HUES64 (cell line): ENCODE measurements at regions not wholly inside any gene's neighbourhood (a gene's known extent, or its start where the extent isn't known, plus 50 kb on each side); places are given as distances from the start of the nearest gene placed in this dataset.

ENCODE experiments used
- H3K27ac ChIP-seq: 2 replicates; pipeline ENCODE4 v1.7.0; 2013; ENCODE audit warnings: low read depth, low read length, inconsistent platforms
- H3K27me3 ChIP-seq: 2 replicates; pipeline ENCODE4 v1.6.1; 2013; ENCODE audit warnings: mild to moderate bottlenecking, low read length; ENCODE audit not compliant: insufficient read depth
- H3K36me3 ChIP-seq: 2 replicates; pipeline ENCODE4 v1.6.1; 2013; ENCODE audit warnings: mild to moderate bottlenecking, low read length; ENCODE audit not compliant: insufficient read depth
- H3K4me1 ChIP-seq: 2 replicates; pipeline ENCODE4 v1.6.1; 2013; ENCODE audit warnings: mild to moderate bottlenecking, low read length, moderate library complexity; ENCODE audit not compliant: insufficient read depth
- H3K4me3 ChIP-seq: 2 replicates; pipeline ENCODE4 v1.5.1; 2013; ENCODE audit warnings: mild to moderate bottlenecking, low read length, moderate library complexity
- H3K9ac ChIP-seq: 2 replicates; pipeline ENCODE4 v1.6.1; 2013; ENCODE audit warnings: mild to moderate bottlenecking, low read depth, low read length
- H3K9me3 ChIP-seq: 2 replicates; pipeline ENCODE4 v1.6.1; 2013; ENCODE audit warnings: low read depth, low read length; ENCODE audit not compliant: insufficient read depth
- WGBS: fragments of 150-250, 120-280 bp; methylation state at CpG from one replicate; pipeline ENCODE4 v1.1.7; 2013; ENCODE audit warnings: missing lambda C conversion rate; 5-methylcytosine and 5-hydroxymethylcytosine counted together

- H3K27ac ChIP-seq, result no peak overlapping the region
- no peak overlapping the region for H3K4me3 ChIP-seq
- 0 out of 2 replicates have a peak, but pooled peaks cover 4% of the 10 kb centered on the region for H3K9me3 ChIP-seq
- no peaks in the 10 kb centered on the region for H3K36me3 ChIP-seq
- H3K9ac ChIP-seq, result no peak overlapping the region
- no peaks in the 10 kb centered on the region for H3K27me3 ChIP-seq
- 94% methylated on average over 4 of the region's 6 CpGs for WGBS
- no peaks in the 10 kb centered on the region for H3K4me1 ChIP-seq
Measured at GRCh38 chr2:107338571-107338970, 452.6 kb upstream of the ST6GAL2 start.

GRCh38 chr2:107340955-107341354 lies 455.0 kb upstream of the ST6GAL2 start:
- no peaks in the 10 kb centered on the region for H3K36me3 ChIP-seq
- H3K9me3 ChIP-seq, result 0 out of 2 replicates have a peak, but pooled peaks cover 4% of the 10 kb centered on the region
- H3K4me1 ChIP-seq, result no peaks in the 10 kb centered on the region
- H3K27me3 ChIP-seq, result no peaks in the 10 kb centered on the region
- 100% methylated on average over 1 of the region's 2 CpGs for WGBS
- no peak overlapping the region for H3K27ac ChIP-seq
- H3K4me3 ChIP-seq, result no peak overlapping the region
- no peak overlapping the region for H3K9ac ChIP-seq

GRCh38 chr2:107349329-107349728 lies 463.4 kb upstream of the ST6GAL2 start:
- H3K4me3 ChIP-seq, result no peak overlapping the region
- no peaks in the 10 kb centered on the region for H3K4me1 ChIP-seq
- H3K27ac ChIP-seq, result no peak overlapping the region
- H3K27me3 ChIP-seq, result no peaks in the 10 kb centered on the region
- 98% methylated on average over 4 of the region's 4 CpGs for WGBS
- no peaks in the 10 kb centered on the region for H3K36me3 ChIP-seq
- H3K9me3 ChIP-seq, result no peaks in the 10 kb centered on the region
- no peak overlapping the region for H3K9ac ChIP-seq

GRCh38 chr2:107354175-107354574 lies 468.2 kb upstream of the ST6GAL2 start:
- no peaks in the 10 kb centered on the region for H3K9me3 ChIP-seq
- WGBS, result 93% methylated on average over 3 of the region's 3 CpGs
- H3K4me3 ChIP-seq, result no peak overlapping the region
- H3K36me3 ChIP-seq, result no peaks in the 10 kb centered on the region
- H3K9ac ChIP-seq, result no peak overlapping the region
- H3K27ac ChIP-seq, result no peak overlapping the region
- H3K27me3 ChIP-seq, result no peaks in the 10 kb centered on the region
- H3K4me1 ChIP-seq, result no peaks in the 10 kb centered on the region

- H3K4me1 ChIP-seq, result no peaks in the 10 kb centered on the region
- H3K27ac ChIP-seq, result no peak overlapping the region
- H3K9me3 ChIP-seq, result no peaks in the 10 kb centered on the region
- no peak overlapping the region for H3K4me3 ChIP-seq
- no peaks in the 10 kb centered on the region for H3K36me3 ChIP-seq
- 96% methylated on average over 4 of the region's 6 CpGs for WGBS
- H3K27me3 ChIP-seq, result no peaks in the 10 kb centered on the region
- H3K9ac ChIP-seq, result no peak overlapping the region
Measured at GRCh38 chr2:107358362-107358761, 468.3 kb upstream of the RGPD4 start.

GRCh38 chr2:107359021-107359420 lies 467.7 kb upstream of the RGPD4 start:
- 88% methylated on average over 4 of the region's 4 CpGs for WGBS
- H3K9me3 ChIP-seq, result no peaks in the 10 kb centered on the region
- no peak overlapping the region for H3K9ac ChIP-seq
- no peaks in the 10 kb centered on the region for H3K36me3 ChIP-seq
- no peaks in the 10 kb centered on the region for H3K4me1 ChIP-seq
- no peak overlapping the region for H3K27ac ChIP-seq
- no peaks in the 10 kb centered on the region for H3K27me3 ChIP-seq
- H3K4me3 ChIP-seq, result no peak overlapping the region

GRCh38 chr2:107361751-107362381 lies 464.8 kb upstream of the RGPD4 start:
- Histone ChIP-seq H3K36me3 (no peaks in the 10 kb centered on the region), H3K27ac (no peak overlapping the region), H3K4me3 (no peak overlapping the region), H3K9ac (no peak overlapping the region), H3K9me3 (no peaks in the 10 kb centered on the region), H3K27me3 (no peaks in the 10 kb centered on the region), H3K4me1 (no peaks in the 10 kb centered on the region)
- WGBS, result 89% methylated on average over 4 of the region's 4 CpGs

- Histone ChIP-seq H3K4me3 (no peak overlapping the region), H3K27ac (no peak overlapping the region), H3K27me3 (no peaks in the 10 kb centered on the region), H3K4me1 (no peaks in the 10 kb centered on the region), H3K9ac (no peak overlapping the region), H3K36me3 (no peaks in the 10 kb centered on the region), H3K9me3 (no peaks in the 10 kb centered on the region)
- WGBS, result 90% methylated on average over 1 of the region's 1 CpG
Measured at GRCh38 chr2:107362993-107363392, 463.7 kb upstream of the RGPD4 start.

GRCh38 chr2:107363806-107364205 lies 462.9 kb upstream of the RGPD4 start:
- Histone ChIP-seq H3K27me3 (no peaks in the 10 kb centered on the region), H3K27ac (no peak overlapping the region), H3K4me3 (no peak overlapping the region), H3K36me3 (no peaks in the 10 kb centered on the region), H3K4me1 (no peaks in the 10 kb centered on the region), H3K9me3 (no peaks in the 10 kb centered on the region), H3K9ac (no peak overlapping the region)
- WGBS, result 98% methylated on average over 2 of the region's 2 CpGs

- H3K4me3 ChIP-seq, result no peak overlapping the region
- H3K27me3 ChIP-seq, result no peaks in the 10 kb centered on the region
- H3K9ac ChIP-seq, result no peak overlapping the region
- H3K36me3 ChIP-seq, result no peaks in the 10 kb centered on the region
- no peaks in the 10 kb centered on the region for H3K9me3 ChIP-seq
- no peaks in the 10 kb centered on the region for H3K4me1 ChIP-seq
- no peak overlapping the region for H3K27ac ChIP-seq
- WGBS, result 96% methylated on average over 4 of the region's 4 CpGs
Measured at GRCh38 chr2:107364361-107364950, 462.2 kb upstream of the RGPD4 start.

- H3K4me1 ChIP-seq, result no peaks in the 10 kb centered on the region
- no peaks in the 10 kb centered on the region for H3K36me3 ChIP-seq
- no peak overlapping the region for H3K27ac ChIP-seq
- H3K27me3 ChIP-seq, result no peaks in the 10 kb centered on the region
- no peak overlapping the region for H3K9ac ChIP-seq
- H3K9me3 ChIP-seq, result no peaks in the 10 kb centered on the region
- no peak overlapping the region for H3K4me3 ChIP-seq
- WGBS, result 92% methylated on average over 4 of the region's 4 CpGs
Measured at GRCh38 chr2:107374249-107374648, 452.4 kb upstream of the RGPD4 start.

- no peak overlapping the region for H3K9ac ChIP-seq
- peaks cover 6% of the 10 kb centered on the region; the same call in 1 of the 2 replicates for H3K9me3 ChIP-seq
- no peak overlapping the region for H3K27ac ChIP-seq
- H3K36me3 ChIP-seq, result no peaks in the 10 kb centered on the region
- H3K4me3 ChIP-seq, result no peak overlapping the region
- no peaks in the 10 kb centered on the region for H3K4me1 ChIP-seq
- no peaks in the 10 kb centered on the region for H3K27me3 ChIP-seq
- WGBS, result 96% methylated on average over 4 of the region's 4 CpGs
Measured at GRCh38 chr2:107376909-107377308, 449.8 kb upstream of the RGPD4 start.
